SK-N-SH (cell line): ENCODE measurements at regions not wholly inside any gene's neighbourhood (a gene's known extent, or its start where the extent isn't known, plus 50 kb on each side); places are given as distances from the start of the nearest gene placed in this dataset.

Source experiments
- CTCF ChIA-PET: fragments of 300-600, 350-600 bp; formaldehyde crosslinking; extraction: SDS; loops from one replicate; lab custom pipeline; 2021; lab: Yijun Ruan, JAX
- POLR2A ChIA-PET: fragments of 350-600 bp; sonication (Branson Sonifier 250); formaldehyde crosslinking; extraction: SDS; loops from one replicate; lab custom pipeline; 2020; ENCODE audit warnings: antibody characterized with exemption, inconsistent platforms; lab: Yijun Ruan, JAX
- DNase-seq: peaks from one replicate; pipeline ENCODE4 v3.0.0; 2012
- H2AFZ ChIP-seq: fragments of 200-600 bp; sonication (generic); 2 replicates; pipeline ENCODE4 v1.8.1; 2016; ENCODE audit warnings: antibody characterized with exemption, mild to moderate bottlenecking, low read depth
- H3F3A ChIP-seq: fragments of 200-600 bp; sonication (generic); replicated peaks from 2 replicates; pipeline ENCODE3; 2016; ENCODE audit warnings: antibody characterized with exemption, mild to moderate bottlenecking; ENCODE audit not compliant: insufficient read depth
- H3K27ac ChIP-seq, 2 experiments: fragments of 200-500 bp in 1 of 2; fragments of 200-600 bp in 1 of 2; sonication (Bioruptor generic) in 1 of 2; sonication (generic), shearing (Covaris generic) in 1 of 2; 2 replicates each; pipeline versions ENCODE4 v1.5.1 to v1.6.1; 2014 to 2016; ENCODE audit warnings: low read depth in 2 of 2, inconsistent platforms in 1 of 2, low read length in 1 of 2, mild to moderate bottlenecking in 1 of 2, mixed read lengths in 1 of 2
- H3K27me3 ChIP-seq: fragments of 200-600 bp; sonication (generic), shearing (Covaris generic); 2 replicates; pipeline ENCODE4 v1.6.1; 2016; ENCODE audit warnings: mixed run types; ENCODE audit not compliant: insufficient read depth
- H3K36me3 ChIP-seq, 2 experiments: fragments of 200-500 bp in 1 of 2; fragments of 200-600 bp in 1 of 2; sonication (Bioruptor generic) in 1 of 2; sonication (generic) in 1 of 2; replicated peaks in 1 of 2; 2 replicates each; pipeline versions ENCODE3 to v1.5.1; 2014 to 2016; ENCODE audit warnings: low read length in 1 of 2, mild to moderate bottlenecking in 1 of 2; ENCODE audit not compliant: insufficient read depth in 2 of 2, control insufficient read depth in 1 of 2
- H3K4me1 ChIP-seq, 2 experiments: fragments of 200-500 bp in 1 of 2; fragments of 200-600 bp in 1 of 2; sonication (Bioruptor generic) in 1 of 2; sonication (generic), shearing (Covaris generic) in 1 of 2; 2 replicates each; pipeline versions ENCODE4 v1.5.1 to v1.6.1; 2014 to 2016; ENCODE audit warnings: low read depth in 1 of 2, low read length in 1 of 2, mixed run types in 1 of 2; ENCODE audit not compliant: insufficient read depth in 2 of 2, control insufficient read depth in 1 of 2
- H3K4me2 ChIP-seq: fragments of 200-600 bp; sonication (generic), shearing (Covaris generic); 2 replicates; pipeline ENCODE4 v1.6.1; 2017; ENCODE audit warnings: mixed run types
- H3K4me3 ChIP-seq, 2 experiments: fragments of 200-500 bp in 1 of 2; fragments of 200-600 bp in 1 of 2; sonication (Bioruptor generic) in 1 of 2; sonication (generic), shearing (Covaris generic) in 1 of 2; 2 replicates each; pipeline versions ENCODE4 v1.5.1 to v1.8.1; 2014 to 2016; ENCODE audit warnings: low read depth in 2 of 2, inconsistent platforms in 1 of 2, low read length in 1 of 2, mild to moderate bottlenecking in 1 of 2, mixed read lengths in 1 of 2, moderate library complexity in 1 of 2
- H3K79me2 ChIP-seq: fragments of 200-600 bp; sonication (generic); 2 replicates; pipeline ENCODE4 v1.8.1; 2017; ENCODE audit warnings: mild to moderate bottlenecking; ENCODE audit not compliant: insufficient read depth
- H3K9ac ChIP-seq: fragments of 200-600 bp; sonication (generic); 2 replicates; pipeline ENCODE4 v1.6.1; 2017; ENCODE audit warnings: mixed run types
- H3K9me2 ChIP-seq: fragments of 200-600 bp; sonication (generic); 2 replicates; pipeline ENCODE4 v1.6.1; 2017; ENCODE audit warnings: mixed run types
- H3K9me3 ChIP-seq: fragments of 200-600 bp; sonication (generic); 2 replicates; pipeline ENCODE4 v1.6.1; 2017; ENCODE audit warnings: mixed run types, mild to moderate bottlenecking, moderate library complexity
- H4K20me1 ChIP-seq: fragments of 200-600 bp; sonication (generic); 2 replicates; pipeline ENCODE4 v1.6.1; 2017; ENCODE audit warnings: mild to moderate bottlenecking, mixed run types; ENCODE audit not compliant: insufficient read depth
- CHD2 ChIP-seq: fragments of 150-350 bp; IDR thresholded peaks from 2 replicates; pipeline ENCODE4 v1.6.1; 2018; ENCODE audit warnings: low read length; ENCODE audit not compliant: partially characterized antibody
- CTCF ChIP-seq: fragments of 200-600 bp; sonication (generic); IDR thresholded peaks from 2 replicates; pipeline ENCODE4 v1.6.1; 2017; ENCODE audit warnings: antibody characterized with exemption, mild to moderate bottlenecking, moderate library complexity
- ELF1 ChIP-seq: IDR thresholded peaks from 2 replicates; pipeline ENCODE4 v1.4.0; 2012
- FOSL2 ChIP-seq: IDR thresholded peaks from 2 replicates; pipeline ENCODE4 v1.4.0; 2012; ENCODE audit warnings: low read depth, mild to moderate bottlenecking, moderate library complexity, borderline replicate concordance
- GABPA ChIP-seq: IDR thresholded peaks from 2 replicates; pipeline ENCODE4 v1.4.0; 2012; ENCODE audit warnings: low read depth, mild to moderate bottlenecking
- GATA2 ChIP-seq: sonication (generic); formaldehyde crosslinking; IDR thresholded peaks from 2 replicates; pipeline ENCODE4 v1.5.0; 2020; ENCODE audit warnings: mild to moderate bottlenecking, missing genetic modification reagents
- IRF3 ChIP-seq: fragments of 150-350 bp; IDR thresholded peaks from 2 replicates; pipeline ENCODE4 v1.6.1; 2016; ENCODE audit warnings: mild to moderate bottlenecking, low read depth, low read length
- MAX ChIP-seq: IDR thresholded peaks from 2 replicates; pipeline ENCODE4 v1.4.0; 2012; ENCODE audit warnings: low read depth
- MEF2A ChIP-seq: IDR thresholded peaks from 2 replicates; pipeline ENCODE4 v1.4.0; 2012; ENCODE audit warnings: low read depth, borderline replicate concordance
- MXI1 ChIP-seq: IDR thresholded peaks from 2 replicates; pipeline ENCODE4 v1.6.1; 2012; ENCODE audit warnings: mild to moderate bottlenecking, low read depth, low read length, improper control_type of control experiment
- RCOR1 ChIP-seq: fragments of 150-350 bp; IDR thresholded peaks from 2 replicates; pipeline ENCODE4 v1.6.1; 2017; ENCODE audit warnings: antibody characterized with exemption, low read length
- REST ChIP-seq: IDR thresholded peaks from 2 replicates; pipeline ENCODE4 v1.6.1; 2012; ENCODE audit warnings: mild to moderate bottlenecking, low read depth, low read length, moderate library complexity
- RXRA ChIP-seq: IDR thresholded peaks from 2 replicates; pipeline ENCODE4 v1.4.0; 2012; ENCODE audit warnings: low read depth, mild to moderate bottlenecking, borderline replicate concordance
- TAF1 ChIP-seq: IDR thresholded peaks from 2 replicates; pipeline ENCODE4 v1.6.1; 2012; ENCODE audit warnings: low read depth, mild to moderate bottlenecking, low read length, moderate library complexity, borderline replicate concordance
- TCF12 ChIP-seq: IDR thresholded peaks from 2 replicates; pipeline ENCODE4 v1.4.0; 2012
- YY1 ChIP-seq: IDR thresholded peaks from 2 replicates; pipeline ENCODE4 v1.4.0; 2012; ENCODE audit warnings: low read depth, mild to moderate bottlenecking
- whole genome bisulfite sequencing: methylation state at CpG from one replicate; pipeline ENCODE4 v1.1.6; 2017; ENCODE audit warnings: low lambda C conversion rate; 5-methylcytosine and 5-hydroxymethylcytosine counted together

GRCh38 chr18:29084120-29084519 is 907.2 kb upstream of the CDH2 start:
- Histone ChIP-seq H3K27me3 (no peaks in the 10 kb centered on the region), H3K27ac (no peak overlapping the region), H3K9me2 (no peaks in the 10 kb centered on the region), H3K9me3 (no peaks in the 10 kb centered on the region), H2AFZ (no peak overlapping the region), H3F3A (no peaks in the 10 kb centered on the region), H3K9ac (no peak overlapping the region), H3K36me3 (no peaks in the 10 kb centered on the region), H4K20me1 (no peaks in the 10 kb centered on the region), H3K4me3 (no peak overlapping the region), H3K4me1 (no peaks in the 10 kb centered on the region), H3K79me2 (no peaks in the 10 kb centered on the region), H3K4me2 (no peak overlapping the region)
- DNase-seq = no peak
- no peak for TF ChIP-seq CHD2
- no peak for TF ChIP-seq MXI1
- no peak for TF ChIP-seq TCF12
- TF ChIP-seq IRF3 = no peak
- ChIA-PET CTCF (no interaction called here), POLR2A (no interaction called here)

- no peak overlapping the region for H2AFZ ChIP-seq
Observed at GRCh38 chr18:29083545-29083944, 906.6 kb upstream of the CDH2 start.

More at GRCh38 chr18:29083545-29083944, 906.6 kb upstream of the CDH2 start:
- no peaks in the 10 kb centered on the region for H3K36me3 ChIP-seq
- no peaks in the 10 kb centered on the region for H3K9me3 ChIP-seq
- no peaks in the 10 kb centered on the region for H3K9me2 ChIP-seq
- no peaks in the 10 kb centered on the region for H4K20me1 ChIP-seq
- no peak overlapping the region for H3K9ac ChIP-seq
- no peak overlapping the region for H3K4me2 ChIP-seq
- H3K4me3 ChIP-seq = no peak overlapping the region
- no peak overlapping the region for H3K27ac ChIP-seq
- H3K4me1 ChIP-seq = no peaks in the 10 kb centered on the region
- no peak for TF ChIP-seq FOSL2
- no peak for TF ChIP-seq IRF3
- no peak for TF ChIP-seq TAF1
- TF ChIP-seq CTCF = no peak
- TF ChIP-seq MXI1 = no peak
- TF ChIP-seq MEF2A = no peak
- TF ChIP-seq RXRA = no peak
- TF ChIP-seq MAX = no peak
- no peak for TF ChIP-seq CHD2
- TF ChIP-seq GATA2 (CRISPR knock-in tag) = no peak
- TF ChIP-seq RCOR1 = no peak
- TF ChIP-seq REST = no peak
- no peak for TF ChIP-seq YY1
- no peak for TF ChIP-seq ELF1
- no peak for TF ChIP-seq GABPA
- WGBS = 89% methylated on average over 4 of the region's 4 CpGs
- no peak for DNase-seq
- no peaks in the 10 kb centered on the region for H3K79me2 ChIP-seq
- ChIA-PET CTCF (no interaction called here), POLR2A (no interaction called here)
- H3K27me3 ChIP-seq = no peaks in the 10 kb centered on the region
- H3F3A ChIP-seq = no peaks in the 10 kb centered on the region
